ENCODE measurements at regions not wholly inside any gene's neighbourhood (a gene's known extent, or its start where the extent isn't known, plus 50 kb on each side); places are given as distances from the start of the nearest gene placed in this dataset.

DNA sequence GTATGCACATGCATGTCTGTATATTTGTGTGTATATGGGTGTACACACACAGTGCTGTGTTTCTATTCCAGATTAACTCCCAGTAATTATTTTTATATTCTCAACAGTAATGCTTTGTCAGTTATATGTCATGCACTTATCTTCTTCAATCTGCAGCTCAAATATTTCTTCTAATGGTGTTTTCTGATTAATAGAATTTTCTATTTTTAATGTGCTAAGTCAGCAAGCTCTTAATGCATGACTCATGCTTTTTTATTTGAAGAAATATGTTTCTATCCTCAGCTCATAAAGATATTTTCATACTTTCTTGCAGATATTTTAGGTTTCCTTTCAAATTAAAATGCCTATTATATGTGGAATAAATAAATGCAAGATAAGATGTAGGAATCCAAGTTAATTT is 59.7 kb upstream of the TMEM18 start:
- H3K36me3 ChIP-seq (replicated peaks in 1 of 2; ENCODE audit: control insufficient read depth in 1 of 2, insufficient read depth in 2 of 2, low read length in 1 of 2) = no peaks in the 10 kb centered on the region
- peaks cover 4% of the 10 kb centered on the region; the same call in 1 of the 2 replicates for H3K79me2 ChIP-seq (ENCODE audit: insufficient read depth)
- H3K9me3 ChIP-seq = no peaks in the 10 kb centered on the region
- H3K9ac ChIP-seq = no peak overlapping the region
- no peaks in the 10 kb centered on the region for H3K27me3 ChIP-seq (ENCODE audit: insufficient read depth)
- H2AFZ ChIP-seq (ENCODE audit: low read depth) = no peak overlapping the region
- ChIA-PET POLR2A (no interaction called here), CTCF (interaction anchor here (0.6 to 4.7 kb wide), 4 partner anchors 22 to 1033 kb away, joined by 3 to 32 read pairs (median 3); no protein-coding TSS in a partner anchor)
- no peak overlapping the region for H3K4me2 ChIP-seq
- H3K4me3 ChIP-seq (ENCODE audit: low read depth in 2 of 2, low read length in 1 of 2) = no peak overlapping the region
- no peaks in the 10 kb centered on the region for H3K9me2 ChIP-seq
- H3K27ac ChIP-seq (ENCODE audit: low read depth in 2 of 2, low read length in 1 of 2) = no peak overlapping the region
- DNase-seq = no peak
- H3F3A ChIP-seq (replicated peaks; ENCODE audit: insufficient read depth) = peaks cover 19% of the 10 kb centered on the region
- H4K20me1 ChIP-seq (ENCODE audit: insufficient read depth) = no peaks in the 10 kb centered on the region
- peaks cover 9 to 20% of the 10 kb centered on the region in 2 experiments; a peak in 2 of 4 replicates for H3K4me1 ChIP-seq (ENCODE audit: control insufficient read depth in 1 of 2, insufficient read depth in 2 of 2, low read depth in 1 of 2, low read length in 1 of 2)
- no peak for TF ChIP-seq GABPA (IDR thresholded peaks at IDR 0.05; ENCODE audit: low read depth)
- no peak for TF ChIP-seq RXRA (IDR thresholded peaks at IDR 0.05; ENCODE audit: borderline replicate concordance, low read depth)
- no peak for TF ChIP-seq RFX5 (IDR thresholded peaks at IDR 0.05; ENCODE audit: low read length)
- no peak for TF ChIP-seq ELF1 (IDR thresholded peaks at IDR 0.05)

GRCh38 chr2:735670-736218 is 58.5 kb upstream of the TMEM18 start:
- TF ChIP-seq EZH2phosphoT487 (IDR thresholded peaks at IDR 0.05; ENCODE audit: borderline replicate concordance, low read depth) = no peak
- TF ChIP-seq SIN3A (IDR thresholded peaks at IDR 0.05; ENCODE audit: borderline replicate concordance, low read depth, low read length) = no peak
- TF ChIP-seq GATA2 (CRISPR knock-in tag; IDR thresholded peaks at IDR 0.05) = no peak
- TF ChIP-seq TCF12 (IDR thresholded peaks at IDR 0.05) = no peak
- no peak for TF ChIP-seq FOXM1 (IDR thresholded peaks at IDR 0.05; ENCODE audit: low read depth)
- no peak for TF ChIP-seq USF1 (IDR thresholded peaks at IDR 0.05; ENCODE audit: borderline replicate concordance, low read depth)
- TF ChIP-seq USF2 (IDR thresholded peaks at IDR 0.05; ENCODE audit: borderline replicate concordance, low read depth, low read length) = no peak
- no peak for TF ChIP-seq NRF1 (IDR thresholded peaks at IDR 0.05; ENCODE audit: low read depth, low read length)
- no peak for TF ChIP-seq ELF1 (IDR thresholded peaks at IDR 0.05)
- no peak for TF ChIP-seq RFX5 (IDR thresholded peaks at IDR 0.05; ENCODE audit: low read length)
- no peak for TF ChIP-seq FOXJ3 (CRISPR knock-in tag; IDR thresholded peaks at IDR 0.05)
- Histone ChIP-seq H3K4me1 (ENCODE audit: control insufficient read depth in 1 of 2, insufficient read depth in 2 of 2, low read depth in 1 of 2, low read length in 1 of 2) (peaks cover 9 to 10% of the 10 kb centered on the region in 2 experiments; a peak in 2 of 4 replicates), H3F3A (replicated peaks; ENCODE audit: insufficient read depth) (peaks cover 10% of the 10 kb centered on the region), H3K9me3 (no peaks in the 10 kb centered on the region), H3K79me2 (ENCODE audit: insufficient read depth) (no peaks in the 10 kb centered on the region), H3K9me2 (no peaks in the 10 kb centered on the region), H3K27ac (ENCODE audit: low read depth in 2 of 2, low read length in 1 of 2) (no peak overlapping the region), H3K36me3 (replicated peaks in 1 of 2; ENCODE audit: control insufficient read depth in 1 of 2, insufficient read depth in 2 of 2, low read length in 1 of 2) (no peaks in the 10 kb centered on the region), H4K20me1 (ENCODE audit: insufficient read depth) (no peaks in the 10 kb centered on the region), H3K4me2 (no peak overlapping the region), H3K4me3 (ENCODE audit: low read depth in 2 of 2, low read length in 1 of 2) (no peak overlapping the region), H3K9ac (no peak overlapping the region), H2AFZ (ENCODE audit: low read depth) (no peak overlapping the region), H3K27me3 (ENCODE audit: insufficient read depth) (no peaks in the 10 kb centered on the region)
- ChIA-PET CTCF (interaction anchor here (0.7 to 4.7 kb wide), 4 partner anchors 21 to 1034 kb away, joined by 3 to 32 read pairs (median 4); no protein-coding TSS in a partner anchor), POLR2A (no interaction called here)
- 41% methylated on average over 5 of the region's 5 CpGs for WGBS (ENCODE audit: low lambda C conversion rate)
- DNase-seq = no peak
